HG03571 (cell line): ENCODE measurements at regions not wholly inside any gene's neighbourhood (a gene's known extent, or its start where the extent isn't known, plus 50 kb on each side); places are given as distances from the start of the nearest gene placed in this dataset.
"Not testable (repeated sequence)": the region's sequence is repeated elsewhere in the genome, so short reads cannot be mapped to it uniquely, and the experiment has no call there.

Experiments used
- ATAC-seq: cut with Tn5 transposase; IDR thresholded peaks from one replicate; pipeline ENCODE4 v1.9.1; 2021; ENCODE audit not compliant: unreplicated experiment

DNA sequence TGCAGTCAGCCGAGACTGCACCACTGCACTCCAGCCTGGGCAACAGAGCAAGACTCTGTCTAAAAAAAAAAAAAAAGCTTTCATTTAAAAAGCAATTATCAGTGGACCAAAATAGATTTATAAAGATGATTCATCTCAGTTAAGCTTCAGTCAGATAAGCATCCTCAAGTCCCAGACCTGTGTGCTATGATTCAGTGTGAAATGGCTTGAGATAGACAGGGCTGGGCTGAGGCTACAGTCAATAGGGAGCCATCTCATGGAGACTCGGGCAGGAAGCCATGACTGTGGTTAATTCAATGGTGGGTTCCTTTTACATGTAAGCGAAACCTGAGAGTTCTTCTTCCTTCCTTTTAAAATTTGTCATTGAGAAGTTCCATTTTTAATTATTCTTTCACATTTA lies 276.0 kb downstream of the TFAP2A start:
- ATAC-seq = no peak

DNA sequence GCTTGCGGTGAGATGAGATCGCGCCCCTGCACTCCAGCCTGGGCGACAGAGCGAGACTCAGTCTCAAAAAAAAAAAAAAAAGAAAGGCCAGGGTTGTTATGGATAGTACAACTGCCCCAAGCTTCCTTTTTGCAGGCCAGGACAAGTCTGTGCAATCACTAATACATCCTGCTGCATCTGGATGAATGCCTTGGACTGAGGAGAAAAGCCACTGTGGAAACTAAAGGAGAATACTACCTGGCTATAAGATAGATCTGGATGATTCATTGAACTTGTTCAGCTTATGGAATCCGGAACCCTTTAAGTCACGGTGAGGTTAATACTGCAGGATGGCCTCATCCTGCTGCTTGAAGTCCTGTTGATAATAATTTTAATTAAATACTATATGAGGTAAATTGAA lies 278.2 kb downstream of the TFAP2A start:
- ATAC-seq = no peak

DNA sequence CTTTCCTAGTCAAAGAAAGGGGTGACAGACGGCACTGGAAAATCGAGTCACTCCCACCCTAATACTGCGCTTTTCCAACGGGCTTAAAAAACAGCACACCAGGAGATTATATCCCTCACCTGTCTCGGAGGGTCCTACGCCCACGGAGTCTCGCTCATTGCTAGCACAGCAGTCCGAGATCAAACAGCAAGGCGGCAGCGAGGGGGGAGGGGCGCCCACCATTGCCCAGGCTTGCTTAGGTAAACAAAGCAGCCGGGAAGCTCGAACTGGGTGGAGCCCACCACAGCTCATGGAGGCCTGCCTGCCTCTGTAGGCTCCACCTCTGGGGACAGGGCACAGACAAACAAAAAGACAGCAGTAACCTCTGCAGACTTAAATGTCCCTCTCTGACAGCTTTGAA lies 280.7 kb downstream of the TFAP2A start:
- not testable (repeated sequence) for ATAC-seq

DNA sequence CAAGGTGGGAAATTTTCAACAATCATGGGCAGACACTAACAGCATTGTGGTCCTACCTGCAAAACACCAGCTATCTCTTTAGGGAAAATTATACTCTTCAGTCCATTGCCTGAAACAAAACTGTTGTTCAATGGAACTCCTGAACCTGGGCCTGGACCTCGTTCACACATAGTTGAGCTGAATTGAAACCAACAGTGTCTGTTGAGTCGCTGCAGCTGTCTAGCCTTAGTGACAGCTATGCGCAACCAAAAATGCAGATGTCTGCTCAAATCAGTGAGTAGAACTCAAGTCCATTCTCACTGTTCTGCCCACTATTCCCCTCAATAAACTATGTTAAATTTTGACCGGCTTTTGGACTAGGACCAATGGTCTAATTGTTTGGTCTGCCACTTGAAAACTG lies 286.2 kb downstream of the TFAP2A start:
- no peak for ATAC-seq

DNA sequence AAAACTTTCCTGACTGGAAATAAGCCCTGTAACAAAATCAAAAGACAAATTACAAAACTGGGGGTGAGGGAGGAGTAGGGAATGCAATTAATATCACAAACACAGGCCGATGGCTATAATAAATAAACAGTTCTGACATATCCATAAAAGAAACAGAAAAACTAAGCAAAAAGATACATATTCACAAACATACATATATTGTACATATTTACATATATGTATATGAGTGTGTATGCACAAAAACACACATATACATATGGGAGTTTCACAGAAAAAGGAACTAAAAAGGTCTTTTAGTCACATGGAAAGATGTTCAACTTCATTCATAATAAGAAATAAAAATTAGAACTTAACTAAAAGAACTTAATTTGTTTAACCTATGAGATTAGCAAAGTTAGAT lies 292.7 kb downstream of the TFAP2A start:
- no peak for ATAC-seq

DNA sequence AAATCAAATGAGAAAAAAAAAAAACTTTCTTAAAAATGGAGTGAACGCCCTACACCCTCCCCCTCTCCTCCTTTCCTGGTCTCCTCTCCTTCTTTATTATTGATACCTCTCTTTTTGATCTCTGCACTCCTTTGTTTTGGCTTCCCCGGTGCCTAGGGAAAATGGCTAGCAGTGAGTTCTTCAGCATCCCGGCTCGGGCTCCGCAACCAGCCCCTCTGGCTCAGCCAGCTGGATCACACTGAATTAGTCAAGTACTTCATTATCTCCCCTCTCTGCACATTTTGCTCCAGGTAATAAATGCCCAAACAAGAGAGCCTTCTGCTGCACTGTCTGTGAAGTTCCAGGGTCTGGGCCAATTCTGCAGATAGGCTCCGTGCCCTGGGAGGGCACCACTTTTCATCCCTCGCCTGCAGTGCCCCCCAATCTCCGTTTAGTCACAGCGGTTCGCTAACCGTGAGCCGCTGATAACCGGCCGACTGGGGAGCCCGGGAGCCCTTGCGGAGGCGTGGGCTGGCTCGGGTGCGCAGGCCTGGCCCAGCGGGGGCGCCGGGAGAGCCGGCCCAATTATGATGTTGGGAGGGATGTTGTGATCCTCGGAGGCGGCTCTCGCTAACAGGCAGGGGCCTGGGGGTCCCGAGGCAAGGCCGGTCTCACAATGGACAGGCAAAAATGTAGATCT lies 301.9 kb downstream of the TFAP2A start:
- no peak for ATAC-seq

DNA sequence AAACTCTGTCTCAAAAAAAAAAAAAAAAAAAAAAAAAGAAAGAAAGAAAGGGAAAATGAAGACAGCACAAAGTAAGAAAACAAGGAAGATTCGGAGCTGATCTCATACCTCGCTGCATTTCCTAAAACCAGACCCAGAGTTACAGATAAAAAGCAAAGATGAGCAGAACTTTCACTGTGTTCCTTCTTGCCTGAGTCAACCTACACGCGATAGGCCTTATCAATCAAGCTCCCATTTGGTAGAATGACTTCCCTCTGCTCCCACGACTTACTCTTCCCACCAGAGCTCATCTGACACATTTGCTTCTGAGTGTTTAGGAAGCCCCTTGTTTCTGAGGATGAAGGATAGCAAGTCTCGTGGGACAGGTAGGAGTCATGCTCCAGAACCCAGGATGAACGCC lies 302.9 kb downstream of the TFAP2A start:
- no peak for ATAC-seq

DNA sequence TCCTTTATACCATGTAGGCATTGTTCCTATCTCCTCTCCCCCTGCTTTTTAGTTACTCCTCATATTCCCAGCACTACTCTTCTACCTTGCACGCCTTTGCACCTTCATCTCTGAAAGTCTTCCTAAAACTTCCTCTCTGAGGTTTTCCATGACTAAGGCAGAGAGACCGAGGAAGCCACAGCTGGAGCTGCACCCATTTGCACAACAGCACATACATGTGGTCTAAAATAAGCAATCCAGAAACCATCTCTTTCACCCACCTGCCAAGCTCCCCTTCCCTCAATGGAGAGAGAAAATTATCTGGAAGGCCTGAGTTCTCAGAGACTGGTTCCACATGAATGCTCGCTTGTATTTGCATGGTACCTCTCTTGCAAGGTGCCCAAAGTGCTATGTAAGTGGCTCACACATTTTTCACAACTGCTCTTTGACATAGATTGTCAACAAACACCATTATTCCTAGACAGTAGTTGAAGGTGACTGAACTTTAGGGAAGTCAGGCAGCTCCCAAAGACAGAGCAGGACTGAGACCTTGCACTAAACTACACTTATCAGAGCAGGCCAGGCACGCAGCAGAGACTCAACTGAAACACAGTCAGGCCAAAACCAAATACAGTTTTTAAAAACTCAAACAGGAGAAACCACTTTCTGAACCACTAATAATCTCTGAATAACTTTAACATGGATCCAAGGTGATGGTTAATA lies 313.2 kb downstream of the TFAP2A start:
- no peak for ATAC-seq

DNA sequence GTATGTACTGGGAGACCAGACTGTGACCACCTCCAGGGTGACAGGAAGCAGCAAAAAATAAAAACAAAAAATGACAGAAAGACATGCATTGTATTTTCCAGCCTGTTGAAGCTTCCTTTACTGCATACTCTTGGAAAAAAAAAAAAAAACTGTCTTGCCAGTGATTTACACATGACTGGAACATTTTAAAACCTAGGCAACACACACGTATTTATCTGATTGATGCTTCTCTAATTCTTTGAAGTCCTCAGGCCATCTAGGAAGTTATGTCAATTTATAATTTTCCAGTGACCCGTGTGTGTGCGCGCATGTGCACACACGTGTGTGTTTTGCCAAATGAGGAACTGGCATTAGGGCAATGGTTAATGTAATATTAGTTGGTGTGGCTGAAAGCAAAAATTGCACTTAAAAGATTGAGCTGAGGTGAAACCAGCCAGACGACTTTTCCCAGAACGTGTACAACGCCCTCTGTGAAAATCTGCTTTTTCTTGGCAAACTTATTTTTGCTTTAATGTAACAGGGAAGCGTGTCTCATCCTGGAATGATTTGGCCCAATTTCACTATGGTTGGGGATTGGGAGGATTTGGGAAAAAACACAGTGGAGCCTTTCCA lies 315.2 kb downstream of the TFAP2A start:
- no peak for ATAC-seq

DNA sequence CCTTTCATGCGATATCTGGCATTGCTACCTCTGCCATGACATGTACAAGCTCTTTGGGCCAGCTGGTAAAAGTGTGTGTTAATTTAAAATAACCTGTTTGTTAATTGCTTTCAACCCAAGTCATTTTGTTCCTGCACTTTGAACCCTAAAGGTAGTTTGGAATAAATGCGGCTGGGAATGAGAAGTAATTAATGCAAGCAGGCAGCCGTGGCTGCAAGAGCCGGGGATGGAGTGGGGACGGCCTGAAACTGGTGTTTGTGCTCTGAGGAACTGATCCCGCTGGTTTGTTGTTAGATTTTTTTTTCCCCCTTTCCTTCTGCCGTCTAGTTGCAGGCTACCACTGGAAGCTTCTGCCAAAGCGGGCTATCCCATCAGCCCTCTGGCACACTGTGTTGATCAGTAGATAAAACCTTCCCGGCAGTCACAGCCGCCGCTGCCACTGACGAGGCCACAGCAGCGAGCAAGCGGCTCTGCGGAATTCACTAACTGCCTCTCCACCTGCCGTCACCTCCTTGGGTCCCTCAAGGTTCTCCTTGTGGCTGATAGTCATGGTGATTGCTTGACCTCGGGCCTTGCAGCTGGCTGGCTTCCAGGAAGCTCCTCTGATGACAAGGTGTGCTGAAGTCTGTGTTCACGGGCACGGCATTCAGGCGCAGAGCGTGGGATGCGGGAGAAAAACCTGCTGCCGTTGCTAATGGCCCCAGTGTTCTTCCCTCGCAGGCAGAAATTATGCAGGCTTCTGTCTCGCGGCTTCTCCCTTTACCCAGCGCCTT lies 315.9 kb downstream of the TFAP2A start:
- no peak for ATAC-seq

DNA sequence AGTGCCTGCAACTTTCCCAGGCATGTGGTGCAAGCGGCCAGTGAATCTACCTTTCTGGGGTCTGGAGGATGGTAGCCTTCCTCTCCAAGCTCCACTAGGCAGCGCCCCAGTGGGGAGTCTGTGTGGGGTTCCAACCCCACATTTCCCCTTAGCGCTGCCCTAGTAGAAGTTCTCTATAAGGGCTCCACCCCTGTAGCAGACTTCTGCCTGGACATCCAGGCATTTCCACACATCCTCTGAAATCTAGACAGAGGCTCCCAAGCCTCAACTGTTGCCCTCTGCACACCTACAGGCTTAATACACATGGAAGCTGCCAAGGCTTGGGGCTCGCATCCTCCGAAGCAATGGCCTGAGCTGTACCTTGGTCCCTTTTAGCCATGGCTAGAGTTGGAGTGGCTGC lies 321.6 kb downstream of the TFAP2A start:
- no peak for ATAC-seq

DNA sequence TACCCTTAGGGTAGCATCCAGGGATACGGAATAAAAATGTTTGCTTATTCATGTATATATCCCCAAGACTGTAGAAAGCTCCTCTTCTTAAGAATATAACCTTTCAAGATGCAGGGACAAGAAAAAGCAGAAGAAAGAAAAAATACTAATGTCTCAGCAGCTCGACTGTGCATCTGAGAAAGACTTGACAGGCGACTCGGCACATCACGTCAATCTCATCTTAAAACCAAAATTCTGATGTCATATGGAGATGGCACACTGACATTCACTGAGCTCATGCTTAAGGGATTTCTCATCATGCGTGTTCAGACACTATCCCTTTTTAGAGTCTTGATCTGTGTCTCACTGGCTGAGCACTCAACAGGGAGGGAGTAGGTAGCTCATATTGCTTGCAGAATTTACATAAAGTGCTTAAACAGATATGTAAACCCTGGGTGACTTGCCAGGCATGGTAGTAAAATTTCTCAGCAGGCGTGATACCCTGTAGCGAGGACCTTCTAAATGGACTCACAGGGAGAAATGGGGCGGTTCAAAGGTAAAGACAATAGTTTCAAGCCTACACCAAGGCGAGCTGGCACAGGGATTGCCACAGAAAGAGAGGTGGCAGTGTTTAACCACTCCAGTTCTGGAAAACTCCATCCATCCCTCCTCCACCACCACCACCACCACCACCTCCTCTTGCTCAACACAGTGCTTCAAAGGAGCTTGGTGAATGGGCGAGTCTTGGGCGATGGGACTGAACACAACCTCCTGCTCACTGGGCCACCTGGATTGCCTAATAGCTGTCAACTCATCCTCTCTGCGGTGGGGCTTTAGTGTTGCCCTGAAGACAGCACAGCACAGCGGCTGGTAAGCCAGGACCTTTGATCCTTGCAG lies 330.5 kb downstream of the TFAP2A start:
- ATAC-seq = no peak

DNA sequence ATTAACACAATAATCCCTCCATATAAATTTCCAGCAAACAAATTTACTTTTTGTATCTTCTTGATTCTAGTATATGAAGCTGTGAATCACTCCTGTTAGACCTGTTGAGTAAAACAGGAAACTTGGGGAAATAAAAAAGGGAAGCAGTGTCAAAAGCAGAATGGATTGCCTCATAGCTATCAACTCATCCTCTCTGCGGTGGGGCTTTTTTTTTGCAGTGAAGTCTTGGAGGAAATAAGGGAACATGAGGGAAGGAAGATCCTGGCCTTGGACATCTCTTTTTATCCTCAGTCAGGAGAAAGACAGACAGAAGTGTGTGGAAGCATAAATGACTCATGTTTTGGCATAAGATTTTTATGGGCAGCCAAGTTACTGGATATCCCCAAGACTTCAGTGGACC lies 332.5 kb downstream of the TFAP2A start:
- no peak for ATAC-seq

DNA sequence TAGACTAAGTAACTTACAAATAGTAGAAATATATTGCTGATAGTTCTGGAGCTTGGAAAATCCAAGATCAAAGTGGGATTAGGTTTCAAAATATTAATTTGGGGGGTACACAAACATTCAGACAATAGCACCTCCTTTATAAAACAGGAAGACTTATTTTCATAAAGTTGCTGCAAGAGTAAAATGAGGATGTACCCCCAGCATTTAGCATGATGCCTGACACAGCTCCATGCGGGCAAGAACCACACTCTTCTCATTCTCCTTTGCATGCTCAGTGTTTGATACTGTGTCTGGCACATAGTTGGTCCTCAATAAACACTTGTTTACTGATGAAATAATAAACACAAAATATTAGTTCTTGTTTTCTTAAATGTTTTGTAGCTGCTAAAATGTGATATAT lies 332.9 kb downstream of the TFAP2A start:
- no peak for ATAC-seq

DNA sequence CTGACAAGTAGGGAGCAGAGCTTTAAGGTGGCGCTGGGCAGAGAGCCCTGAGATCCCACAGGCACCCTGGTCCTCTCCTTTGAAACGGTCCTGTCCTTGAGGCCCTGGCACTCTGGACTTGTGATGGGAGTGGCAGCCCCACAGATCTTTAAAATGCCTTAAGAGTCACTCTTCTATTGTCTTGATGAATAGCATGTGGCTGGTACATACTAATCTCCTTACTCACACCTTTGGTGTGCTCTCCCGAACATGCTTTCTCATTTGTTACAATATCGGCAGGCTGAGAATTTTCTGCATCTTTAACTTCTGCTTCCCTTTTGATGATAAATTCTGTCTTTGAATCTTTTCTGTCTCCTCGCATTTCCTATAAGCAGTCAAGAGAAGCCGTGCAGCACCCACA lies 333.8 kb downstream of the TFAP2A start:
- no peak for ATAC-seq

DNA sequence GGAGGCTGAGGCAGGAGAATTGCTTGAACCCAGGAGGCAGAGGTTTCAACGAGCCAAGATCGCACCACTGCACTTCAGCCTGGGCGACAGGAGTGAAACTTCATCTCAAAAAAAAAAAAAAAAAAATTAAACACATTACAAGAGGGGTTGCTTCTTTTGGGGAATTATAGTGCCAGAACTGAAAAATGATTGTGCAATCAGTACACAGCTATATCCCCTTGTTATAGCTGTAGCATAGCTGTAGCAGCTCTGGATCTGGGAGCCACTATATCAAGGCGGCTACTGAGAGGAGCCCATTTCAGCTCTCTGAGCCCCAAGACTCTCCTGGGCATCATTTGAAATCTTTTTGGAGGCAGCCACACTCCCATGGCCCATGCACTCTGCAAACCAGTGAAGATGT lies 334.3 kb downstream of the TFAP2A start:
- no peak for ATAC-seq

DNA sequence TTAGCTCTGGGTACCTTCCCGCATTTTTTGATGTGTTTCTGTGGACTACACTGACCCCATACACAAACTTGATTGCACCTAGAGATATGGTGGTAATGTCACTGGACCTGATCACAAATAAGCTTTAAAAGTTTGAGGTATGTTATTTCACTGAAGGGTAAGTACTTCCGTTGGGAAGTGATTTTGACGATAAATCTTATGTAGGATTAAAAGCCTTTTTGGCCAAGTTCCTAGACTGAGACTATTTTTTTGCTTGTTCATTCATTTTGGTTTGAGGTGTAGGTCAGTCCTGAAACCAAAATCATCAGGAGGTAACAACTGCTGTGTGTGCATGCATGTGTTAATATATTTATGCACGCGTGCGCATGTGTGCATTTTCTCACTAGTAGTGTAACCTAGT lies 336.3 kb downstream of the TFAP2A start:
- ATAC-seq = no peak

DNA sequence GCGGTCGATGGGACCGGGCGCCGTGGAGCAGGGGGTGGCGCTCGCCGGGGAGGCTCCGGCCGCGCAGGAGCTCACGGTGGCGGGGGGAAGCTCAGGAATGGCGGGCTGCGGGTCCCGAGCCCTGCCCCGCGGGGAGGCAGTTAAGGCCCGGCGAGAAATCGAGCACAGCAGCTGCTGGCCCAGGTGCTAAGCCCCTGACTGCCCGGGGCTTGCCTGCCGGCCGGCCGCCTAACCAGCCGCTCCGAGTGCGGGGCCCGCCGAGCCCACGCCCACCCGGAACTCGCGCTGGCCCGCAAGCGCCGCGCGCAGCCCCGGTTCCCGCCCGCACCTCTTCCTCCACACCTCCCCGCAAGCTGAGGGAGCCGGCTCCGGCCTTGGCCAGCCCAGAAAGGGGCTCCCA lies 340.1 kb downstream of the TFAP2A start:
- ATAC-seq = not testable (repeated sequence)

DNA sequence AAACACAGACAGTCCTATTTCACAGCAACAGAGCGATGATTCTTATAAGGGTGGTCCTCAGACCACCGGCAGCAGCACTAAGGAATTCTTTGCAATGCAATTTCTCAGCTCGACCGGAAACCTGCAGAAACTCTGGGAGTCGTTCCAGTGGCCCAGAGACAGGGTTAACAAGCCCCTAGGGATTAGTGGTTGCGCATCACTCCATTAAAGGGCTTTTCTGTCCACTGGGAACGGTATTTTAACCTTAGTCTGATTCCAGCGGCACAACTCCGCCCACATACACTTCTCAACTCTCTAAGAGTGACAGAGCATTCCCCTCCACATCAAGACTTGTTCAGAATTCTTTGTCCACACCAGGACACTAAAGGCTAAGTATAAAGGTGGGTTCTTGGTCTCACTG lies 341.5 kb downstream of the TFAP2A start:
- ATAC-seq = no peak

DNA sequence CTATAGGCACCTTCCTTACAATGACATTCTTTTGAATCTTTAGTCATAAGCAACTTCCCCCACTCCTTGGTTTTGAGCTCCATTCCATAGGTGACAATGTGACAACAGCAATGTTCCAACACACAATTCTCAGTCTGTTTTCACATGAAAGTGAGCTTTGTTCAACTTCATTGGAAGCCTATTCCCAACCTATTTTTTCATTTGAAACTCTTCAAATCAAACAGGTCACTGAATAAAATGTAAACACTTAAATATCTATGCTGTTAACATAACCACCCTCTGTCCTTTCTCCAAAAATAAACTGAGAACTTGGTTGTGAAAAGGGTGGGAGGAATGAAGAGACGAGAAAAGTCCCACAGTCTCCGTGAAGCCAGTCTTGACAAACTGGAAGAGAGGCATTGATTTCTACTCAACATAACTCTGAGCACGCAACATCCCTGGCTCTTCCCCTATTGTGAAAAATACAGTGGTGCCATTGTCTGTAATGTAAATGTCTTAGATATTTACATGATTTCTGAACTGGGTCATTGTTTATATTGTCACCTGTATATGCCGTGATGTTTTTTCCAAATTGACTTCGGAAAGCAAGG lies 343.1 kb downstream of the TFAP2A start:
- ATAC-seq = no peak
